Myocyte (in vitro differentiated cells): ENCODE measurements at regions not wholly inside any gene's neighbourhood (a gene's known extent, or its start where the extent isn't known, plus 50 kb on each side); places are given as distances from the start of the nearest gene placed in this dataset.
"Not testable (repeated sequence)": the region's sequence is repeated elsewhere in the genome, so short reads cannot be mapped to it uniquely, and the experiment has no call there.

Source experiments
- DNase-seq: peaks from one replicate; pipeline ENCODE4 v3.0.0-alpha.2; 2012; ENCODE audit warnings: low read depth

DNA sequence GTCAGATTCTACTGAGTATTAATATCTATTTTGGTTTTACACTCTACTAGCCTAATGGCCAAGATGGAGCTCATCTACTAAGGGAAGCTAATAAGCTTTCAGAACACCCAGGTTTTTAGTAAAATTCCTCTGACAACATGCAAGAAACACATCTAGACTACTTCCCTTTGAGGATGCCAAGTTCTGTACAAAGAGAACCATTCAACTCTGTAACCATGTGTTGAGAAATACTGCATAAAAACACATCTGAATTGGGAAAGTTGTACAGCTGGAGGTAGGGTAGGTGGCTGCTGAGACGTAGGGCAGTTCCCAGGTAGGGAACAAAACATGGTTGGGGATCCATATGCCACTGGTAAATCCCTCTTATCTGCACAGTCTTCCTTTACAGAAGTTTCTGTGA lies 66.2 kb downstream of the SC5D start:
- no peak for DNase-seq

DNA sequence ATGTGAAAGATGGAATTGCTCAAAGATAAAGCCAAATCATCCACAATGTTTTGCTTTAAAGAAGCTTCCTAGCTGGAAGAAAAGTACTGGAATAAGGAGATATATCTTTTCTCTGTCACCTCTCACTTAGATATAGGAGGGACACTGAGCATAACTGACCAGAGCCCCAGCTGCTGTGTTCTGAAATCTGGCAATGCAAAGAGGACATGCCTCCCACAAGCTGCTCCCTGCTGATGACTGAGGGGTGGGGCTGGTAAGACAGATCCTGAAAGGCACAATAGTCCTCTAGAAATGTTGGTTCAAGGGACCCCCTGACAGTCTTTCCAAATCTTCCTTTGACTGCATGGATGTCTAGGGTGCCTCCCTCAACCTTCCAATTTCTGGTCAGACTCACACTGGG lies 67.0 kb downstream of the SC5D start:
- no peak for DNase-seq

DNA sequence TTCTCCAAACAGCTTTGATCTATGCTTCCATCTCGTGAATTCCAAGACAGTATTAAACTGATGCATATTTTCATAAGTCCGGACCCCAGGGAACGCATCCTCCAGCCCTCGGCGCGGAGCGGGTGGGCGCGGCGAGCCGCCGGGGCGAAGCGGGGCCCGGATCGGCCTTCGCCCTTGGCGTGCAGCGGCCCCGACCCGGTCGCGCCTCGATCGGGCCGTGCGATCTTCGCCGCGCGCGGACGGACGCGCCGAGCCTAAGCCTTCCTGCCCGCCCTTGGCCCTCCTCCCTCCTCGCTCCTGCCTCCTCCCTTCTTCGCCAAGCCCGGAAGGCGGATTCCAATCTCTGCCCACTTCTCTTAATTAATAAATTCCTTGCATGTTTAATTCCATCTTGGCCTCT lies 70.4 kb downstream of the SC5D start:
- not testable (repeated sequence) for DNase-seq

DNA sequence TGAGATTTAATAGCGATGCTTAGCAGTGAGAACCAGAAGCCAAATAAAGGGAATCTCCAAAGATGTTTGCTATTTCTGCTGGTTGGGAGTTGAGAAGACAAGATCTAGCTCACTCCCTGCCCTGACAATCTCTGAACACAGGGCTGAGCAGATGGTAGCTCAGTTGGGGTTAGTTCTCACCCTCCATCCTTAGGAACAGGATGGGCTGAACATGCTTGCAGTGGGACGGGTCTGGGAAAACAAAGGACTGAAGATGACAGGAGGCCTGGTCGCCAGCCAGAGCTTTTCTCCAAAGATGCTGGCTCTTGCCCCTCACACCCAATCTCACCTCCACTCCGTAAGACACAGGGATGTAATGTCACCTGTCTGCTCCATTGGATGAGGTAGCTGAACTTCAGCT lies 72.7 kb downstream of the SC5D start:
- DNase-seq, result no peak

DNA sequence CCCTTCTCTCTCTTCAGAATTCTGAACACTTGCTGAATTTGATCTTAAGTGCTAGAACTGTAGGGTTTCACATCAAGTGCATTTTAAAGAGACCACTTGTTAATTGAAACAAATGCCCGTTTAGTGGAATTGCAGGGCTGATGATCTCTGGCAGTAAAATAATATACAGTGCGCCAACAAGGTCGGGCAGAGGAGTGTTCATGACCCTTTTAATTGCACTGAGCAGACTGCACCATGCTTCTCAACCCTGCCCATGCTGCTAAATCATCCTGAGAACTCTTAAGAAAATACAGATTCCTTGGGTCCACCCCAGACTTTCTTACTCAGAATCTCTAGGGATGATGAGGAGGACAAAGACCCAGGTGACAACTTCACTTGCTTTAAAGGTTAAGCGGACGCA lies 73.5 kb downstream of the SC5D start:
- no peak for DNase-seq

DNA sequence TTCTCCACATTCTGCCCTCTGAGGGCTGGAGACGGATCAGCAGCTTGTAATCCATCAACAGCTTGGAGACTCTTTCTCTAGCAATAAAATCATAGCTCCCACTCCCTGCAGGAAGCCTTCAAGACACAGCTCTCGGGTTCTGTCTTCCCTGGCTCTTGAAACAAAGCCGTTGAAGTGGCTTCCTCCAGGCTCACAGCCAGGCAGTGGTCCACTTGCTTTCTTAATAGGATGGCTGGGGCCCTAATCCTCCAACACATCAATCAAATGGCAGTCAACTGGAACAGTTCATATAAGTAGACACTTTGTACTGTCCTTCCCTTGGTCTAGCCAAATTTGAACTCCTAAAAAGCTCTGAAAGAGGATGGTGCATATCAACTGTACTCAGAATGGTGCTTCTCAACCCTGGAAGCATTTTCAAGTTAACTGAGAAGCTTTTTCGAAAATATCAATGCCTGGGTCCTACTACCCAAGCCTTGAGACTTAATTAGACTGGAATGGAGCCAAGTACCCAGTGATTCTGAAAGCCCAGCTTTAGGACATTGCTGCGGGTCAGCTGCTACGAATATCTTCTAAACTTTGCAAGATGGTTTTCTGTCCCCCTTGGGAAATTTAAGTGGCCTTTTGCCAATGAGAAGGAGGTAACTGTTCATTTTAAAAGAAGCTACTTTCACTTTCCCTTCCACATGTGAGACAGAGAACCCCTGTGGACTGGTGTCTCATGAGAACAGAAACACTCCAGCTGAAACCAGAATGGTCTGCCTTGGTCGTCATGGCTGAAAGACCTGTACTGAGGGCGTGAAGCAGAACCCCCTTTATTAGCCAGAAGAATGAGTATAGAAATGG lies 74.7 kb downstream of the SC5D start:
- peak; percentile 46 for DNase-seq

DNA sequence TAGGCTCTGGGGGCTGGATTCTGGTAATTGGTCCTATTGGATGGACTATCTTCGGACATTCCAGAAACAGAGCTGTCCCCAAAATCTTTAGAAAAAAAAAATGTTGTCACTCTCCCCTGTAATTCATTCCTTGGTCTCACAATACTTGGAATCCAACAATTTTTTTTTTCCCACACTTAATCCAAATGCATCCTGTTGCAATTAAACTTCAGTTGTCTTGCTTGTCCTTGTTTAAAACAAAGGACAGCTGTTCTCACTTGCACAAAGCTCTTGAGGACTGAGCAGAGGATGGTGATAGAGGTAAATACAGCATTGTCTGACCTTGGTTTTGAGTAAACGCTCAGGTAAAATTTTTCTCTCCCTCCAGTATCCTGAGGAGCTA lies 75.3 kb downstream of the SC5D start:
- no peak for DNase-seq

DNA sequence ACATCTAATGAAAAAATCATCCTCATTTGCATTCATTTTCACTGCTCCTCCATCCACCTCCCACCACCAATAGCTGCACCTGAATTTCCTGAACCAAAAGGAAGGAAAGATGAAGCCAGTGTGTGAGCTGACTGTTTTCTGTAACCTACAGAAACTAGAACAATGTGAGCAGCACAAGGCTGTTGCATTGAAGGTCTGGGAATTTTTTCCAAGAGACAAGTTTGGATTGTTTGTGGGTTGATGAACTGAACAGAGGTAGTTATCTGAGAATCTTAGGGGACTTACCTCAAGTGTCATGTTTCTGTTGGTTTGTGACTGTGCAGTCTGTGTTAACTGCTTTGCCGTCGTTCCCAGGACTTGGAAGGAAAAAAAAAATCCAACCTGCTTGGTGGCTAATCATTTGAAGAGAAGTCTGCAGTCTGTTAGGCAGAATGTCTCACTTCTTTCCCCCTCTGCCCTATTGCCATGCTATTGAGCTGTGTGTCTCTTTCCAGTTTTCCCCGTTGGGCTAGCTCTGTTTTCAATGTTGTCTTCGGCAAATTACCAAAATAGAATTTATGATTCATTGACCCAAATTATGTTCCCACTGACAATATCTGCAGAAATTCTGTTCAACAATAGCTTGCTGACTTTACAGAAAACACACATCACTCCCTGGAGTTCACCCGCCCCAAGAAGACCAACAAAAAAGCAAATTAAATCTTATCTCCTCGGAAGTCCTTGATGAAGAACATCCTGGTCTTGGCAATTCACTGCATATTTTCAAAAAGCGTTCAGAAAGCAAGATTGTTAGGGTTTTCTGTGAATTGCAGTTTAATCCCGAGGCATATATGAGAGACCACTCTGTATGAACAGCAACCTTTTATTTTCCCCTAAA lies 76.0 kb downstream of the SC5D start:
- no peak for DNase-seq

DNA sequence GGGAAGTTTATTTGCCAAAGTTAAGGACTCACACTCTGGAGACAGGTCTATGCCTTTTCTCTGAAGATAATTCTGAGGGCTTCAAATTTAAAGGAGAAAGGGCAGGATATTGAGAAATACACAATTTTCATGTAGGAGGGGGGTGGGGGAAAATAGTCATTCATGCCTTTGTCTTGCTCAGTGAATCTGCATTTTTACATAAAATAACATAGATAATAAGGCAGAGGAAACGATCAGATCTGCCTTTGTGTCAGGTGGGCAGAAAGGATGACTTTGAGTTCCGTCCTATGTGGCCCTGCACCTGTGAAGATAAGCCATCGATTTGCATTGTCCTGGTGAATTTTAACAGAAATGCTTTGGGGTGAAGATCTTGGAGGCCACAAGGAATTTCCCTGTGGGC lies 76.8 kb downstream of the SC5D start:
- DNase-seq, result no peak

DNA sequence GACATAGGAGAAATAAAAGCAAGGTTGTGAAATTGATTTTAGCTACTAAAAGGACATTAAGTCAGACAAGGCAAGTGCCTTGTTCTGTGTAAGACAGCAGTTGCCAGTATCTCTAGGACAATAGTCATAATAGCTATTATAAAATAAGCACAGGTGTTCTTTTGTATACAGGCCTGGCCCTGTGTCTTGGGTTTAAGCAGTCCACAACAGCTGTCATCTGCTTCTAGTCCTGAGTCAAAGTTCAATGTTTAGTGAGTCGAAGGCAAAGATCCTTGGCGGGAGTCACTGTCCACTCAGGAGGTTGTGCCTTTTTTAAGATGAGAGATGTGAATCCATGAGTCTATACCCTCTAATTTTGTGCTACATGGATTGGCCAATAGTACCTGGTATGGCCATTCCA lies 79.5 kb downstream of the SC5D start:
- DNase-seq, result peak; percentile 69

DNA sequence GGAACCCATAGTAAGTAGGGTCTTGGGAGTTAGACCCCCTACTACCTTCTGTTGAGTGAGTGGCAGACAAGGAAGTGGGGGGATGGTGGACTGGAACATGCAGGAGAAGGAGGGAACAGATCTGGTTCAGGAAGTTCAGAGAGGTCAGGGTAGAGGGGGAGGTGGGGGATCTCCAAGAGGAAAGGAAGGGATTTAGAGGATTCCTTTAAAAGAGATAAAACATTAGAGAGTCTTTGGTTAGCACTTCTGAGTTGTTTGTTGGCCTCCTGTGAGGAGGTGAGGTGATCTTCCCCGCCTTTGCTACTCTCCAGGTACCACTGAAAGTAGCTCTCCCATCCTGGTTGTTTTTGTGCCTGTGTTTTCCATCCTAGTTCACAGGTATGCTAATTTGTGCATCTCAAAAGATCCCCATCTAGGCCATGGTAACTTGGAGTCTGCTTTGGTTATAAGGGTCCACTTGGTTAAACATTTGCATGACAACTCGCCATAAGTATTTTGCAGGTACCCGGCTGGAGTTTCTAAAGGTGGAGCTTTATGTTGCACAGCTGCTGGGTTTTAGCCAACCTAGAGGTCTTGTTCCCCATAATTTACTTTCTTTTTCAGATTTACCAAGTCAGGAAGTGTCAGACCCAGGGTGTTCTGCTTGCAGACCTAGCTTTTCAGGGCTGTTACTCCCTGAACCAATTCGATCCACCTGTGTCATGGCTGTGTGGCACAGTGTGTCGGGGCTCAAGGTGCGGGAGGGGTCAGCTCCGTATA lies 79.3 kb upstream of the SORL1 start:
- no peak for DNase-seq

DNA sequence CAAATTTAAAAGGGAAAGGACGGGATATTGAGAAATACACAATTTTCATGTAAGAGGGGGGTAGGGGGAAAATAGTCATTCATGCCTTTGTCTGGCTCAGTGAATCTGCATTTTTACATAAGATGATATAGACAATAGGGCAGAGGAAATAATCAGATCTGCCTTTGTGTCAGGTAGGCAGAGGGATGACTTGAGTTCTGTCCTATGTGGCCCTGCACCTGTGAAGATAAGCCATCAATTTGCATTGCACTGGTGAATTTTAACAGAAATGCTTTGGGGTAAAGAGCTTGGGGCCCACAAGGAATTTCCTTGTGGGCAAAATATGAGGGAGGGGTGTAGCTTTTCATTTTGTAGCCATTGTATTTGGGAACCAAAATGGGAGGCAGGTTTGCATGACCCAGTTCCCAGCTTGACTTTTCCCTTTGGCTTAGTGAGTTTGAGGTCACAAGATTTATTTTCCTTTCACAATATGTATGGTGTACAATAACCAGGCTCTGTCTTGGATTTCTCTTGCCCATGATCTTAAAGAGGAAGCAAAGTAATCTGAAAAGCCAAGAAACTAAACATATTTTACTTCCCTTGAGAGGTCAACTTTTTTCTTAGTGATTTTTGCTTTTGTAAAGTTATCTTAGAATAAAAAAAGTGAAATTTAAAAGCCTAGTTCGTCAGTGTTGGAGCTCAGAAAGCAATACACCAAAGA lies 77.7 kb upstream of the SORL1 start:
- no peak for DNase-seq

DNA sequence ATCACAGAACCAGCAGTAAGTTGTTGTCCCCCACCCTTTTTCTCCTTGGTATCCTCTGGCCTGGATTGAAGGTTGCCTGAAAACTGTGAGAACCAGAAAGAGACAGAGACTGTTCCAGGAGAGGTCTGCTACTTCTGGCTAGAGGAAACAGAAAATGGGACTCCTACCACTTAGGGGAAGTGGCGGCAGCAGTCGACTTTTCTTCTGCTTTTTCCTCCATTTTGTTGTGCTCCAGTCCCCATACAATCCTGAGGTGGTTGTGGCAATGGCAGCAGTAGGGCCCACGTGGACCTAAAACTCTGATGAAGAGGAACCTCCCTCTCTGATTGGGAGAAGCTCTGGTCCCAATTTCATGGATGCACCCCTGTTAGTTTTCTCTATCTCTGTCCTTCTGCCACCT lies 76.0 kb upstream of the SORL1 start:
- DNase-seq, result no peak

DNA sequence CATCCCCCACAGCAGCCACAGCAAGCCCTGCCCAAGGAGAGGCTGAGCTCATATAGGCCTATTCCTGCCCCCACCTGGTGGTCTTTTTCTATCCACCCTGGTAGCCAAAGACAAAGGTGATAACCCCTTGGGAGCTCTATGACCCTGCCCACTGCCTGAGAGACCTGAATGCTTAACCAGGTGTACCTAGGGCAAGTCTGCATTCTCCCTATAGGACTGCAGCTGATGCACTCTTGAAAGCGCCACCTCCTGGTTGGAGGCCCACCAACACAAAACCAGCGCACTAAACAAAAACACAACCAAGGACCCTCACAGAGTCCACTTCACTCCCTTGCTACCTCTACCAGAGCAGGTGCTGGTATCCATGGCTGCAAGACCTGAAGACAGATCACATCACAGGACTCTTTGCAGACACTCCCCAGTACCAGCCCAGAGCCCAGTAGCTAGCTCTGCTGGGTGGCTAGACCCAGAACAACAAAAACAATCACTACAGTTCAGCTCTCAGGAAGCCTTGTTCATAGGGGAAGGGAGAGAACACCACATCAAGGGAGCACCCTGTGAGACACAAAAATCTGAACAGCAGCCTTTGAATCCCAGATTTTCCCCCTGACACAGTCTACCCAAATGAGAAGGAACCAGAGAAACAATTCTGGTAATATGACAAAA lies 72.8 kb upstream of the SORL1 start:
- DNase-seq, result not testable (repeated sequence)

DNA sequence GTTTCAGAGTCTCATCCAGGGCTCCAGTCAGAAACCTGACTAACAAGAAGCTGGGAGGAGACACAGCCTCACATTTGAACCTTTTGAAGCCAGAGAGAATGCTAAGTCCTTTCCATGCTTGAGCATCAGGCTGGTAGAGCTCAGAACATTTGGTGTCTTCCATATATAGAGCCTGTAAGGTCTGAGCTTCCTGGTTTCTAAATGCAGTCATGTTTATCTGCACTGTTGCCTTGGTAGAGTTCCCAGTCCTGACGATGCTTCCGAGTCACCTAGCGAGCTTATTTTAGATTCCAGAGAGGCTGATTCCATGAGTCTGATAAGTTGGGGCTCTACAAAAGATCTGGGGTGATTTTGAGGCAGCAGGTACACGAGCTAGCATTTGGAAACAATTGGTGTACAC lies 68.4 kb upstream of the SORL1 start:
- peak; percentile 32 for DNase-seq

DNA sequence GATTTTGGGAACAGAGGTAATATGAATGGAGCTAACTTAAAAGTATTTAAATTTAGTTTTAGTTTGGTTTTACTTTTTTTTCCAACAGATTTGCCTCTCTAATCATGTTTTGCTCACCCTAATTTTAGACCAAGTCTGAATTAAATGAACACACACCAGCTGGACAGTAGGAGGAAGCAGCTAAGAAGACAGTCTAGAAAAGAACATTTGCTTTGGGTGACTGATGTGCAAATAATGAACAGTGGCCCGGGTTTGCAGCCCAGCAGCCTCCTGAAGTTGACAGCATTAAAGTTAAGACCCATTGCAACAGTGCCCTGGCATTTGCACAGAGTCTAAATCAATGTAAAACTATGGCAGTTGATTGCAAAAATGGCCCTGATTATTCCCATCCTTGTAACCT lies 66.4 kb upstream of the SORL1 start:
- no peak for DNase-seq
